ENCODE measurements at regions not wholly inside any gene's neighbourhood (a gene's known extent, or its start where the extent isn't known, plus 50 kb on each side); places are given as distances from the start of the nearest gene placed in this dataset.

DNA sequence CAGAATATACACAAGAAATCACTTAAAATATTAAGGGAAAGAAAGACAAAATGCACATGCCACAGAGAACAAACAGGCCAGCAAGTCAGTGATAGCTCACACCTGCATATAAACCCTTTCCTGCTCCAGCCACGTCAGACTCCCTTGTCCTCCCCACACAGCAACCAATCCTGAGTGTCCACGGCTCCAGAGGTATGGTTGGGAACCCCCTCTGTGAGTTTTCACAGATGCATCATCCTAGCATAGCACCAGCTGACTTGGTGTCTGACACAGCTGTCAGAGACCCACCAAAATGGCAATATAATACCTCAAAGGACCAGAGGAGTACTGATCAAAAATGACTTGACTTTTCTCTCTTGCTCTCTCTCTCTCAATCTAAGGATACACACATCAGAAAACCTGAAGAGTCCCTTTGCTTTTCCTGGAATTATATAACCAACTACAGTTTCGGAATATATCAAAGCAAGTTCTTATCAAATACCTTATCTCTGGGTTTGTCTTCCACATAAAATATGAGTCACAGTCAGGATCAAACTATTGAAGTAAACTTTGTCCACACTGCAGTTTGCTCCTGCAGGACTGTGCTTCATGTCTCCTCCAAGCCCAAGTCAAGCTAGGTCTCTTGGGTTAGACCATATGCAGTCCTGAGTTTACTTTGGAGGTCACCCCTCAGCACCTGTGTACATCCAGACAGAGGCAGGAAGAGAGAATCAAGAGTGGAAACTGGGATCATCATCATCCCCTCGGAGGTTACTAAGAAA, 187.1 kb upstream of the THBS1 start:
- POLR2A ChIA-PET, result no interaction called here
- Mint-ChIP-seq H3K36me3 (no peaks in the 10 kb centered on the region), H3K9me3 (peaks cover 0 to 3% (median 0%) of the 10 kb centered on the region in 11 donors), H3K4me3 (no peak overlapping the region), H3K27me3 (peaks cover 10 to 15% (median 13%) of the 10 kb centered on the region in 5 donors), H3K27ac (no peak overlapping the region), H3K4me1 (peaks cover 0 to under 1% (median 0%) of the 10 kb centered on the region in 7 donors)
- Histone ChIP-seq H3K9me3 (ENCODE audit: control insufficient read depth in 2 of 3, low read length in 3 of 3) (no peaks in the 10 kb centered on the region), H3K27ac (ENCODE audit: low read depth, low read length) (no peak overlapping the region), H3K4me3 (ENCODE audit: low read length) (no peak overlapping the region), H3K27me3 (ENCODE audit: control insufficient read depth in 2 of 2, insufficient read depth in 2 of 2, low read length in 2 of 2) (no peaks in the 10 kb centered on the region), H3K36me3 (ENCODE audit: control insufficient read depth in 2 of 3, insufficient read depth in 3 of 3, low read length in 3 of 3) (no peaks in the 10 kb centered on the region), H3K4me1 (ENCODE audit: control insufficient read depth in 2 of 2, insufficient read depth in 2 of 2, low read length in 2 of 2) (no peaks in the 10 kb centered on the region)
- intact Hi-C loops (cut with micrococcal nuclease), result no loop called here
- ATAC-seq (no peak), DNase-seq (no peak)
- CTCF ChIA-PET, result no interaction called here

DNA sequence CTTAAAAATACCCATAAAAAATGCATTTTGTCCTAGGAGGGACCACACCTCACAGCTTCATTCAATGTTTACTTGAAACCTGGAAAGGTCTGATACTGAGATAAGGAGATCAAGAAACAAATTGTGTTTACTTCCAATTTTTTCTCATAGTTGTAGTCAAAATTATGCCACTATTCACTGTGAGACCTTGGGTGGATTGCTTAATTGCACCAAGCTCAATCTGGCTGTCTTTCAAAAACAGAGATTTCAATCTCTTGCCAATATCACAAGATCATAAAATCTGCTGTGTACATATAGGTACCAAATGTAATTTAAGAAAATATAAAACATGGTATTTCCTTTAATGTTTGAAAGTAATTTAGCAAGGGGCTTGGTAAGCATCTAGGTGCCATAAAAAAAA, 186.4 kb upstream of the THBS1 start:
- H3K27me3 ChIP-seq (ENCODE audit: control insufficient read depth in 2 of 2, insufficient read depth in 2 of 2, low read length in 2 of 2), result no peaks in the 10 kb centered on the region
- no peaks in the 10 kb centered on the region for H3K9me3 ChIP-seq (ENCODE audit: control insufficient read depth in 2 of 3, low read length in 3 of 3)
- H3K4me1 ChIP-seq (ENCODE audit: control insufficient read depth in 2 of 2, insufficient read depth in 2 of 2, low read length in 2 of 2), result no peaks in the 10 kb centered on the region
- peaks cover 10 to 15% (median 13%) of the 10 kb centered on the region in 5 donors for H3K27me3 Mint-ChIP-seq
- intact Hi-C loops (cut with micrococcal nuclease), result no loop called here
- H3K27ac Mint-ChIP-seq, result no peak overlapping the region
- H3K36me3 Mint-ChIP-seq, result no peaks in the 10 kb centered on the region
- H3K4me1 Mint-ChIP-seq, result no peaks in the 10 kb centered on the region
- POLR2A ChIA-PET, result no interaction called here
- H3K4me3 Mint-ChIP-seq, result no peak overlapping the region
- H3K27ac ChIP-seq (ENCODE audit: low read depth, low read length), result no peak overlapping the region
- no peak overlapping the region for H3K4me3 ChIP-seq (ENCODE audit: low read length)
- H3K9me3 Mint-ChIP-seq, result peaks cover 0 to 3% (median 0%) of the 10 kb centered on the region in 11 donors
- CTCF ChIA-PET, result no interaction called here
- DNase-seq (no peak), ATAC-seq (no peak)
- no peaks in the 10 kb centered on the region for H3K36me3 ChIP-seq (ENCODE audit: control insufficient read depth in 2 of 3, insufficient read depth in 3 of 3, low read length in 3 of 3)

DNA sequence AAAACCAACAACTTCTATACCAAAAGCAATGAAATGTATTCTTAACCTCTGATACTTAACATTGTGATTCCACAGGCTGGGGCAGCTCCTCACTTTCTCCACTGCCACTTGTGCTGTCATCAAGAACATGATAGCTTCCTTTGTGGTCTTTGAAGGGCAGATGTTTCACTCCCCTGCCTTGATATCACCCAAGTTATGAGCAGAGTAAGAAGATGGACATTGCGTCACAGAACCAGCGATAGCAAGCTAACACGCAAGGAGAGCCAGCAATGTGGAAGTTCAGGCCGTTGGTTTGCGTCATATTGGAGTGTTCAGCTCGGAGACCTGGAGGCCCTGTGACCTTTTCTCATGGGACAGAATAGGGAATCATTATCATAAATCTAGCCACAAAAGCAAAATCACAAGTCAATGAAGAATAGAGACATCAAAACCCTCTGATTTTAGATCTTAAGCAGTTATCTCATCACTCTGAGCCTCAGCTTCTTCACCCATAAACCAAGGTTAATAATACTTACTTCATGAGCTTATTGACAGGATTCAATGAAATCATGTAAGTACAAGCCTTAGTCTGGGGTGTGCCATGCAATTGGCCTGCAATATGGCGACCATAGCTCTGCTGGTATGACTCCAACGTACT, 183.8 kb upstream of the THBS1 start:
- H3K9me3 Mint-ChIP-seq, result peaks cover 0 to 3% (median 0%) of the 10 kb centered on the region in 11 donors
- Histone ChIP-seq H3K27ac (ENCODE audit: low read depth, low read length) (no peak overlapping the region), H3K27me3 (ENCODE audit: control insufficient read depth in 2 of 2, insufficient read depth in 2 of 2, low read length in 2 of 2) (no peaks in the 10 kb centered on the region), H3K4me1 (ENCODE audit: control insufficient read depth in 2 of 2, insufficient read depth in 2 of 2, low read length in 2 of 2) (no peaks in the 10 kb centered on the region), H3K9me3 (ENCODE audit: control insufficient read depth in 2 of 3, low read length in 3 of 3) (no peaks in the 10 kb centered on the region), H3K36me3 (ENCODE audit: control insufficient read depth in 2 of 3, insufficient read depth in 3 of 3, low read length in 3 of 3) (no peaks in the 10 kb centered on the region), H3K4me3 (ENCODE audit: low read length) (no peak overlapping the region)
- ChIA-PET POLR2A (no interaction called here), CTCF (no interaction called here)
- no peak for DNase-seq
- peaks cover 8 to 17% (median 14%) of the 10 kb centered on the region in 5 donors for H3K27me3 Mint-ChIP-seq
- intact Hi-C loops (cut with micrococcal nuclease), result no loop called here
- H3K27ac Mint-ChIP-seq, result peak overlapping the region in 1 of 9 donors; percentile 9
- H3K4me1 Mint-ChIP-seq, result no peaks in the 10 kb centered on the region
- no peak overlapping the region for H3K4me3 Mint-ChIP-seq
- ATAC-seq, result peak; percentile 67
- H3K36me3 Mint-ChIP-seq, result no peaks in the 10 kb centered on the region

DNA sequence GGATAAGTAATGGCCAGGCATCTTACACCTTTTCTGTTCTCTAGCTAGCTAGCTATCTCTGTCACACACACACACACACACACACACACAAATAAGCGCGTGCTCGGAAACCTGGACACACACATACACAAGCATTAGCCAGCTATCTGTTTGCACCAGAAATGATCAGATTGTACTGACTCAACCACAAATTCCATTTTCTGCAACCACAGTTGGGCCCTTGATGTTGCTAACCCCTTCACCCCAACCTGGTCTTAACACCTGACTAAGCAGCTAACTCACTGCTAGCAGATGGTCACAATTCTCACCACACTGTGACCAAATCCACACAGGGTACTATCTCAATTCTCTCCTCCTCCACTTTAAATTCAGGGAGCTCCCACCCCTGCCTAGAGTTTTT, 183.0 kb upstream of the THBS1 start:
- Histone ChIP-seq H3K4me3 (ENCODE audit: low read length) (no peak overlapping the region), H3K9me3 (ENCODE audit: control insufficient read depth in 2 of 3, low read length in 3 of 3) (no peaks in the 10 kb centered on the region), H3K36me3 (ENCODE audit: control insufficient read depth in 2 of 3, insufficient read depth in 3 of 3, low read length in 3 of 3) (no peaks in the 10 kb centered on the region), H3K27me3 (ENCODE audit: control insufficient read depth in 2 of 2, insufficient read depth in 2 of 2, low read length in 2 of 2) (no peaks in the 10 kb centered on the region), H3K27ac (ENCODE audit: low read depth, low read length) (no peak overlapping the region), H3K4me1 (ENCODE audit: control insufficient read depth in 2 of 2, insufficient read depth in 2 of 2, low read length in 2 of 2) (no peaks in the 10 kb centered on the region)
- ATAC-seq (no peak), DNase-seq (no peak)
- Mint-ChIP-seq H3K9me3 (peaks cover 0 to 3% (median 0%) of the 10 kb centered on the region in 11 donors), H3K4me3 (no peak overlapping the region), H3K36me3 (no peaks in the 10 kb centered on the region), H3K27ac (no peak overlapping the region), H3K27me3 (peaks cover 4 to 20% (median 13%) of the 10 kb centered on the region in 5 donors), H3K4me1 (no peaks in the 10 kb centered on the region)
- intact Hi-C loops (cut with micrococcal nuclease), result no loop called here
- CTCF ChIA-PET, result no interaction called here
- POLR2A ChIA-PET, result no interaction called here

DNA sequence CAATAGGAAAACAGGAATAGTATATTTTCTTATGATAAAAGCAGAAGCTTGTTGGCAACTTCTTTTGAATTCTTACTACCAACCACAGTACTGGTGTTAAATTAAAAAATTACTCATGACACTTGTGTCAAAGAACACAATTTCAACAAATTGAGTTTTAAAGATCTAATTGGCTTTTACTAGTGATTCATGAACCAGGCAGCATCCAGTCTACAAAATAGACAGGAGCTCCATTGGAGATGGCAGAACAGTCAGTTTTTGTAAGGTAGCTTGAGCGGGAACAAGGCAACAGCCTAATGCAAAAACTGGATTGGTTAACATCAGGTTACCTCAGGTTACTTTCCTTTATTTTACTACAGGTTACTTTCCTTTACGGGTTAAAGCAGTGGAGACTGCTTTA, 181.3 kb upstream of the THBS1 start:
- Mint-ChIP-seq H3K4me3 (no peak overlapping the region), H3K36me3 (no peaks in the 10 kb centered on the region), H3K4me1 (no peaks in the 10 kb centered on the region), H3K9me3 (peaks cover 0 to 3% (median 0%) of the 10 kb centered on the region in 11 donors), H3K27me3 (peaks cover 4 to 23% (median 13%) of the 10 kb centered on the region in 5 donors), H3K27ac (no peak overlapping the region)
- Histone ChIP-seq H3K4me3 (ENCODE audit: low read length) (no peak overlapping the region), H3K4me1 (ENCODE audit: control insufficient read depth in 2 of 2, insufficient read depth in 2 of 2, low read length in 2 of 2) (no peaks in the 10 kb centered on the region), H3K27me3 (ENCODE audit: control insufficient read depth in 2 of 2, insufficient read depth in 2 of 2, low read length in 2 of 2) (no peaks in the 10 kb centered on the region), H3K36me3 (ENCODE audit: control insufficient read depth in 2 of 3, insufficient read depth in 3 of 3, low read length in 3 of 3) (no peaks in the 10 kb centered on the region), H3K27ac (ENCODE audit: low read depth, low read length) (no peak overlapping the region), H3K9me3 (ENCODE audit: control insufficient read depth in 2 of 3, low read length in 3 of 3) (no peaks in the 10 kb centered on the region)
- DNase-seq, result no peak
- CTCF ChIA-PET, result no interaction called here
- POLR2A ChIA-PET, result no interaction called here
- no peak for ATAC-seq
- intact Hi-C loops (cut with micrococcal nuclease), result no loop called here

DNA sequence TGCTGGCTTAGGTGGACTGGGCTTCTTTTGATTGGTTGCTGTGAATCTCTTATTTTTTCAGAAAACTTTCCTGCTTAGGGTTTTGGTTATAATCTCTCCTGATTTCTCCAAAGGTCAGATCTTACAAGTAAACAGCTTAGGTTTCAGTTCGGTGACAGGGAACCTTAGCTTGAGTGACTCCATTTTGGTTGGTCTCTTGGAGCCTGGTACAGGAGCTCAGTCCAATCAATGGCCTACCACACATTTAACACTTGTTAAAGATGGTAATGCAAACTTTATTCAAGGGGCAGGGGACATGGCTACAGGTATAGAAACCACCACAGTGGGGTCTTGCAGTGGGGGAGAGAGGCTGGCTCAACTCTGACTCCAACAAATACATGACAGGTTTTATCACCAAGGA, 180.9 kb upstream of the THBS1 start:
- Mint-ChIP-seq H3K4me3 (no peak overlapping the region), H3K9me3 (peaks cover 0 to 3% (median 0%) of the 10 kb centered on the region in 11 donors), H3K4me1 (no peaks in the 10 kb centered on the region), H3K36me3 (no peaks in the 10 kb centered on the region), H3K27ac (no peak overlapping the region), H3K27me3 (peaks cover 4 to 22% (median 10%) of the 10 kb centered on the region in 5 donors)
- Histone ChIP-seq H3K4me1 (ENCODE audit: control insufficient read depth in 2 of 2, insufficient read depth in 2 of 2, low read length in 2 of 2) (no peaks in the 10 kb centered on the region), H3K4me3 (ENCODE audit: low read length) (no peak overlapping the region), H3K9me3 (ENCODE audit: control insufficient read depth in 2 of 3, low read length in 3 of 3) (no peaks in the 10 kb centered on the region), H3K36me3 (ENCODE audit: control insufficient read depth in 2 of 3, insufficient read depth in 3 of 3, low read length in 3 of 3) (no peaks in the 10 kb centered on the region), H3K27ac (ENCODE audit: low read depth, low read length) (no peak overlapping the region), H3K27me3 (ENCODE audit: control insufficient read depth in 2 of 2, insufficient read depth in 2 of 2, low read length in 2 of 2) (no peaks in the 10 kb centered on the region)
- intact Hi-C loops (cut with micrococcal nuclease), result no loop called here
- CTCF ChIA-PET, result no interaction called here
- no peak for DNase-seq
- POLR2A ChIA-PET, result no interaction called here
- ATAC-seq, result no peak
